GM06990 (cell line): ENCODE measurements at regions not wholly inside any gene's neighbourhood (a gene's known extent, or its start where the extent isn't known, plus 50 kb on each side); places are given as distances from the start of the nearest gene placed in this dataset.

ENCODE experiments used
- DNase-seq: peaks from one replicate; pipeline ENCODE4 v3.0.0-alpha.2; 2011; ENCODE audit not compliant: insufficient read length; ENCODE audit errors: extremely low read depth
- H3K27me3 ChIP-seq: replicated peaks from 2 replicates; pipeline ENCODE4 v1.6.0; 2011; ENCODE audit warnings: low read length; ENCODE audit not compliant: control insufficient read depth, insufficient read depth
- H3K36me3 ChIP-seq: 2 replicates; pipeline ENCODE4 v1.5.1; 2011; ENCODE audit warnings: low read length; ENCODE audit not compliant: control insufficient read depth, insufficient read depth
- H3K4me3 ChIP-seq: replicated peaks from 2 replicates; pipeline ENCODE4 v1.5.1; 2011; ENCODE audit warnings: low read depth, mild to moderate bottlenecking, control low read depth, low read length
- TF ChIP-seq, protein P1 (sequence below): IDR thresholded peaks from 2 replicates; pipeline ENCODE4 v1.5.1; 2011; ENCODE audit warnings: low read length, control low read depth, mild to moderate bottlenecking, inconsistent platforms; ENCODE audit not compliant: insufficient read depth, poor library complexity, severe bottlenecking

GRCh38 chr20:57807401-57808263 is 97.8 kb upstream of the PMEPA1 start:
- H3K27me3 ChIP-seq: peaks cover 3% of the 10 kb centered on the region
- TF ChIP-seq, protein P1, sequence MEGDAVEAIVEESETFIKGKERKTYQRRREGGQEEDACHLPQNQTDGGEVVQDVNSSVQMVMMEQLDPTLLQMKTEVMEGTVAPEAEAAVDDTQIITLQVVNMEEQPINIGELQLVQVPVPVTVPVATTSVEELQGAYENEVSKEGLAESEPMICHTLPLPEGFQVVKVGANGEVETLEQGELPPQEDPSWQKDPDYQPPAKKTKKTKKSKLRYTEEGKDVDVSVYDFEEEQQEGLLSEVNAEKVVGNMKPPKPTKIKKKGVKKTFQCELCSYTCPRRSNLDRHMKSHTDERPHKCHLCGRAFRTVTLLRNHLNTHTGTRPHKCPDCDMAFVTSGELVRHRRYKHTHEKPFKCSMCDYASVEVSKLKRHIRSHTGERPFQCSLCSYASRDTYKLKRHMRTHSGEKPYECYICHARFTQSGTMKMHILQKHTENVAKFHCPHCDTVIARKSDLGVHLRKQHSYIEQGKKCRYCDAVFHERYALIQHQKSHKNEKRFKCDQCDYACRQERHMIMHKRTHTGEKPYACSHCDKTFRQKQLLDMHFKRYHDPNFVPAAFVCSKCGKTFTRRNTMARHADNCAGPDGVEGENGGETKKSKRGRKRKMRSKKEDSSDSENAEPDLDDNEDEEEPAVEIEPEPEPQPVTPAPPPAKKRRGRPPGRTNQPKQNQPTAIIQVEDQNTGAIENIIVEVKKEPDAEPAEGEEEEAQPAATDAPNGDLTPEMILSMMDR: no peak
- DNase-seq: no peak
- no peak overlapping the region for H3K4me3 ChIP-seq
- no peaks in the 10 kb centered on the region for H3K36me3 ChIP-seq

GRCh38 chr20:57806975-57807374 is 97.2 kb upstream of the PMEPA1 start:
- H3K4me3 ChIP-seq: no peak overlapping the region
- H3K36me3 ChIP-seq: no peaks in the 10 kb centered on the region
- TF ChIP-seq, protein P1: no peak
- peaks cover 3% of the 10 kb centered on the region for H3K27me3 ChIP-seq
- DNase-seq: no peak

DNA sequence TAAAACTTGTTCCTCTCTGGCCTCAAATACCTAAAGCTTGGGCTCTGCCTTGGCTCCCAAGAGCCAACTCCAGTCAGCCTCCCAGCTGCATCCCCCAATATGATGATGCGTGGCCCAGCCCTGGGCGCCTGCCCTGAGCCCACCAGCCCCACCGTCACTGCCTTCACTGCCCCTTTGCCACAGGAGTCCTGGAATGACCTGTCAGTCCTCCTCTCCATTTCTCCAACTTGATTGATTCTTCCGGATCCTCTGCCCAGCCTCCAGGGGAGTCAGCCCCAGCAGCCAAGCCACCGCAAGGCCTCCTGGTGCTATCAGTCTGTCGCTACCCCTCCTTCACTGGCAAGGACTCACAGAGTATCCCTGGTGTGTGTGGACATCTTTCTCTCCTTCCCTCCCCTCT is 96.7 kb upstream of the PMEPA1 start:
- TF ChIP-seq, protein P1: no peak
- H3K4me3 ChIP-seq: no peak overlapping the region
- DNase-seq: no peak
- H3K36me3 ChIP-seq: no peaks in the 10 kb centered on the region
- peaks cover 3% of the 10 kb centered on the region for H3K27me3 ChIP-seq

- no peak for DNase-seq
- H3K4me3 ChIP-seq: no peak overlapping the region
- peaks cover 3% of the 10 kb centered on the region for H3K27me3 ChIP-seq
- TF ChIP-seq, protein P1: no peak
- no peaks in the 10 kb centered on the region for H3K36me3 ChIP-seq
Measured at GRCh38 chr20:57805747-57806146, 95.9 kb upstream of the PMEPA1 start.

GRCh38 chr20:57804470-57805250 is 94.8 kb upstream of the PMEPA1 start:
- Histone ChIP-seq H3K4me3 (no peak overlapping the region), H3K27me3 (peaks cover 3% of the 10 kb centered on the region), H3K36me3 (no peaks in the 10 kb centered on the region)
- TF ChIP-seq, protein P1: no peak
- DNase-seq: no peak
